ENCODE measurements at regions not wholly inside any gene's neighbourhood (a gene's known extent, or its start where the extent isn't known, plus 50 kb on each side); places are given as distances from the start of the nearest gene placed in this dataset.

DNA sequence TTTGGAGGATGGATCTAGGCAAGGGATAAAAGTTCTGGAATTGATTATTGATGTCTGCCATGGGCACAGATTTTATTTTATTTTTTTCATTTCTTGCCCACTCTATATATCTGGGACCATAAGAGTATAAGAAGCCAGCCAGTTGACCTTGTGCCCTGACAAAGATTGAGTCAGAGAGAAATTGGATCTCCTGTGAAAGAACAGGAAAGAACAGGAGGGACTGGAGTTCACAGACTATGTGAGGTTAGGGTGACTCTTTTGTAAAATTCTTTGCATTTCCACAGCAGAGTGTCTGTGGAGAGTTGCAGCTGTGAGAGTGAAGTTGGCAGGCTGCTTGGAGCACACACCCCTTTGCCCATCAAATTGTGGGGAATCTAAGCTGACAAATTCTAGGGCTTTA is 358.4 kb upstream of the TBX3 start:
- no peak for DNase-seq
- Histone ChIP-seq H3K4me1 (peaks cover 0 to 8% (median 3%) of the 10 kb centered on the region in 4 donors), H3K27me3 (no peaks in the 10 kb centered on the region), H3K9me3 (no peaks in the 10 kb centered on the region), H3K36me3 (no peaks in the 10 kb centered on the region), H3K4me3 (no peak overlapping the region), H3K27ac (no peak overlapping the region)
- TF ChIP-seq, protein P1, sequence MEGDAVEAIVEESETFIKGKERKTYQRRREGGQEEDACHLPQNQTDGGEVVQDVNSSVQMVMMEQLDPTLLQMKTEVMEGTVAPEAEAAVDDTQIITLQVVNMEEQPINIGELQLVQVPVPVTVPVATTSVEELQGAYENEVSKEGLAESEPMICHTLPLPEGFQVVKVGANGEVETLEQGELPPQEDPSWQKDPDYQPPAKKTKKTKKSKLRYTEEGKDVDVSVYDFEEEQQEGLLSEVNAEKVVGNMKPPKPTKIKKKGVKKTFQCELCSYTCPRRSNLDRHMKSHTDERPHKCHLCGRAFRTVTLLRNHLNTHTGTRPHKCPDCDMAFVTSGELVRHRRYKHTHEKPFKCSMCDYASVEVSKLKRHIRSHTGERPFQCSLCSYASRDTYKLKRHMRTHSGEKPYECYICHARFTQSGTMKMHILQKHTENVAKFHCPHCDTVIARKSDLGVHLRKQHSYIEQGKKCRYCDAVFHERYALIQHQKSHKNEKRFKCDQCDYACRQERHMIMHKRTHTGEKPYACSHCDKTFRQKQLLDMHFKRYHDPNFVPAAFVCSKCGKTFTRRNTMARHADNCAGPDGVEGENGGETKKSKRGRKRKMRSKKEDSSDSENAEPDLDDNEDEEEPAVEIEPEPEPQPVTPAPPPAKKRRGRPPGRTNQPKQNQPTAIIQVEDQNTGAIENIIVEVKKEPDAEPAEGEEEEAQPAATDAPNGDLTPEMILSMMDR (IDR thresholded peaks at IDR 0.05) = no peak
- TF ChIP-seq POLR2A (IDR thresholded peaks at IDR 0.05) = no peak
- ATAC-seq = no peak
- intact Hi-C loops (cut with DNase I) = no loop called here

DNA sequence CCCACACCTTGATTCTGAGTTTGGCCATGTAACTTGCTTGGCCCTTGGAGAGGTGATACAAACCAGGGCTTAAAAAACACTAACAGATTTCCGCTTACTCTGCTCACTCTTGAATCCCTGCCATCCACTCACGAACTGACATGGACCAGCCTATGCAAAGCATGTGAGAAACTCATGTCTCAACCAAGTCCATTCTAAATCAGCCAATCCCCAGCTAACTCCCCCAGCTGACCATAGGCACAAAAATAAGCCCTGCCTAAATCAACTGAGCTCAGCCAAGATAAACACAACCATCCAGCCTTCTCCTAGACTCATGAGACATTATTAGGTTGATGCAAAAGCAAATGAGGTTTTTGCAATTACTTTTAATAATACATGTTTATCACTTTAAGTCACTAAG is 353.9 kb upstream of the TBX3 start:
- no peak overlapping the region for H3K4me3 ChIP-seq
- intact Hi-C loops (cut with DNase I) = no loop called here
- ATAC-seq (peak; percentile 84 to 98 (median 94)), DNase-seq (peak; percentile 30 to 78 (median 56))
- peak overlapping the region in 2 of 3 donors; percentile 44 to 65 for H3K27ac ChIP-seq
- no peaks in the 10 kb centered on the region for H3K36me3 ChIP-seq
- no peaks in the 10 kb centered on the region for H3K9me3 ChIP-seq
- peaks cover 0 to 19% (median 5%) of the 10 kb centered on the region in 4 donors for H3K4me1 ChIP-seq
- TF ChIP-seq, protein P1 (IDR thresholded peaks at IDR 0.05) = no peak
- TF ChIP-seq POLR2A (IDR thresholded peaks at IDR 0.05) = no peak
- WGBS (ENCODE audit: insufficient coverage, low coverage, low lambda C conversion rate, missing lambda C conversion rate) = 15% methylated on average over 2 of the region's 2 CpGs
- H3K27me3 ChIP-seq = no peaks in the 10 kb centered on the region

DNA sequence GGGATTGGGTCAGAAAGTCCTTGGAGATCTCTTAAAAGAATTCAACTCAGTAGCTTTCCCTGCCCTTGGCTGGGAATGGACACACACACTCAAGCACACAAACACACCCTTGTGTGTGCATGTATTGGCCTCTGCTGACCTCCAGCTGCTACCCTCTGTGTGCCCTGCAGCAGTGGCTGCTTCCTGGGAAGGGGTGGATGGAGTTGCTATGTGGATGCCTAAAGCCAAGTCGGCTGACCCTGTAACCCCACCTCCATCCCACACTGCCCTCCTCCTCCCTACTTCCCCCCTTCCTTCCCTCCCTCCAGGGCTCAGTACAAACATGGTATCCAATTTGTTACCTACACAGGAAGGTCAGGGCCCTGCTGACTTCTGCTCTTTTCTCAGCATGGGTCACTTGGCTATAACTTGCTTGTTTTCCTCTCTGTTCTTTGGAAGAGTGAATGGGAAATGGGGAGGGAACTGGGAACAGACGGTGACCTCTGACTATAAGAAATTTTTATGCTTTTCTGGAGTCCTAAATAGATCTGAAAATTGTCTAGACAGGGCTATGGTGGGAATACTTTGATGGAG is 351.6 kb upstream of the TBX3 start:
- DNase-seq (peak in 1 of 3 donors; percentile 81), ATAC-seq (peak in 3 of 4 donors; percentile 36 to 83 (median 58))
- no peak overlapping the region for H3K4me3 ChIP-seq
- intact Hi-C loops (cut with DNase I) = no loop called here
- no peaks in the 10 kb centered on the region for H3K9me3 ChIP-seq
- TF ChIP-seq, protein P1 (IDR thresholded peaks at IDR 0.05) = peak in 1 of 4 donors; percentile 25
- no peak for TF ChIP-seq POLR2A (IDR thresholded peaks at IDR 0.05)
- peaks cover 0 to 19% (median 5%) of the 10 kb centered on the region in 4 donors for H3K4me1 ChIP-seq
- H3K36me3 ChIP-seq = no peaks in the 10 kb centered on the region
- peak overlapping the region in 1 of 3 donors; percentile 39 for H3K27ac ChIP-seq
- 3% methylated on average over 2 of the region's 2 CpGs for WGBS (ENCODE audit: insufficient coverage, low coverage, low lambda C conversion rate, missing lambda C conversion rate)
- no peaks in the 10 kb centered on the region for H3K27me3 ChIP-seq

DNA sequence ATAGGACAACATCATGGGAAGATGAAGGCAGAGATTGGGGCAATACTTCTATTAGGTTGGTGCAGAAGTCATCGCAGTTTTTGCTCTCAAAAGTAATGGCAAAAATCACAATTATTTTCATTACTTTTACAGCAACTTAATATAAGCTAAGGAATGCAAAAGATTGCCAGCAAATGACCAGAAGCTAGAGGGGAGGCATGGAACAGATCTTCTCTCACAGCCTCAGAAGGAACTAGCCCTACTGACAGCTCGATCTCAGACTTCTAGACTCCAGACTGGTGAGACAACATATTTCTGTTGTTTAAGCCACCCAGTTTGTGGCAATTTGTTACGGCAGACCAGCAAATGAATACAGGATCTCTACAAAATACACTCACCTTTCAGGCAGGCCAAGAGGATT is 348.5 kb upstream of the TBX3 start:
- Histone ChIP-seq H3K9me3 (no peaks in the 10 kb centered on the region), H3K4me3 (no peak overlapping the region), H3K27me3 (no peaks in the 10 kb centered on the region), H3K36me3 (no peaks in the 10 kb centered on the region), H3K27ac (no peak overlapping the region), H3K4me1 (peaks cover 0 to 12% (median 2%) of the 10 kb centered on the region in 4 donors)
- 86% methylated on average over 3 of the region's 3 CpGs for WGBS (ENCODE audit: insufficient coverage, low coverage, low lambda C conversion rate, missing lambda C conversion rate)
- intact Hi-C loops (cut with DNase I) = no loop called here
- DNase-seq (no peak), ATAC-seq (no peak)
- TF ChIP-seq, protein P1 (IDR thresholded peaks at IDR 0.05) = no peak
- TF ChIP-seq POLR2A (IDR thresholded peaks at IDR 0.05) = no peak

DNA sequence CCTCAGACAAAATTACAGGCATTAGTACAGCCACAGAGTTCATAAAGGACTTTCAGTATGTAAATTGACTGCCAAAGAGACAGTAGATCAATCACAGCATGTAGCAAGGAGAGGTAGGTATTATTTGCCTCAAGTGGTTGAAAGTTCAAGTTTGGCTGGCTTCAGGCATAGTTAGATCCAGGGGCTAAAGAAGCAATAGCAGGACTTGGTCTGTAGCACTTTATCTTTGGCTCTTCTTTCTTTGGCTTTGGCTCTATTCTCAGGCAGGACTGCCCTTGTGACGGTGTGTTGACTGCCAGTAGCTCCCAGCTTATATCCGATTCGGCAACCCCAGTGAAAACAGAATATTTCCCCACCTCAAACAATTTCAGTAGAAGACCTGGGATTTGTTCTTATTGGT is 346.0 kb upstream of the TBX3 start:
- Histone ChIP-seq H3K4me1 (no peaks in the 10 kb centered on the region), H3K36me3 (no peaks in the 10 kb centered on the region), H3K9me3 (no peaks in the 10 kb centered on the region), H3K4me3 (no peak overlapping the region), H3K27me3 (no peaks in the 10 kb centered on the region), H3K27ac (no peak overlapping the region)
- WGBS (ENCODE audit: insufficient coverage, low coverage, low lambda C conversion rate, missing lambda C conversion rate) = 100% methylated on average over 2 of the region's 3 CpGs
- ATAC-seq (no peak), DNase-seq (no peak)
- TF ChIP-seq, protein P1 (IDR thresholded peaks at IDR 0.05) = no peak
- TF ChIP-seq POLR2A (IDR thresholded peaks at IDR 0.05) = no peak
- intact Hi-C loops (cut with DNase I) = no loop called here
